Activated T-cell treated with anti-CD3 and anti-CD28 coated beads, Interleukin-2, amount 50 U/mL, for 4 hours (primary cell): ENCODE measurements at regions not wholly inside any gene's neighbourhood (a gene's known extent, or its start where the extent isn't known, plus 50 kb on each side); places are given as distances from the start of the nearest gene placed in this dataset.

Experiments
- ATAC-seq, 2 donors: fragments of 200-7000 bp; cut with Tn5 transposase; one replicate each; pipeline ENCODE4 v1.10.0; 2021
- DNase-seq: peaks from one replicate; pipeline ENCODE4 v3.0.0-alpha.2; 2020
- H3K27me3 Mint-ChIP-seq: one replicate; pipeline ENCODE4 v1.8.0; 2021; ENCODE audit warnings: low read depth, mixed read lengths
- H3K36me3 Mint-ChIP-seq: one replicate; pipeline ENCODE4 v1.8.0; 2022; ENCODE audit warnings: mixed read lengths; ENCODE audit not compliant: insufficient read depth
- H3K4me1 Mint-ChIP-seq: one replicate; pipeline ENCODE4 v1.8.0; 2021; ENCODE audit warnings: low read depth, mixed read lengths
- H3K4me3 Mint-ChIP-seq: one replicate; pipeline ENCODE4 v1.8.0; 2021; ENCODE audit warnings: mild to moderate bottlenecking, moderate library complexity, mixed read lengths
- H3K9me3 Mint-ChIP-seq: one replicate; pipeline ENCODE4 v1.8.0; 2021; ENCODE audit warnings: mixed read lengths

DNA sequence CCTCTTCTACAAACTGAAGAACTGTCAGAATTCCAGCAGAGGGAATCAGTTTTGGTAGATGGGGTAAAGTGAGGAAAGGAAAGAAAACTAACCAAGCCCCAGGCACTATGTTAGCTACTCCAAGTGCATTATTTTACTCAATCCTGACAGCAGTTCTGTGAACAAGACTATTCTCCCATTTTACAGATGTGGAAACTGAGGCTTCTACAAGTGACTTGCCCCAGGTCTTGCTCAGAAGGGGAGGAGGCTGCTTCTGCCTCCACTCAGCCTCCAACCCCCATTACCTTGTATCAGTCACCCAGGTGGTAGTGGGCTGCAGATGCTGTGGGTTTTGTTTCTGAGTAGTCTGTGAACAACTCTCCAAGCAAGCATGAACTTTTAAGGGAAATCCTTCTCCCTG is 315.2 kb upstream of the MAF start:
- H3K36me3 Mint-ChIP-seq, result no peaks in the 10 kb centered on the region
- DNase-seq (no peak), ATAC-seq (no peak)
- H3K9me3 Mint-ChIP-seq, result no peaks in the 10 kb centered on the region
- peaks cover 14% of the 10 kb centered on the region for H3K27me3 Mint-ChIP-seq
- H3K4me1 Mint-ChIP-seq, result no peaks in the 10 kb centered on the region
- no peak overlapping the region for H3K4me3 Mint-ChIP-seq

DNA sequence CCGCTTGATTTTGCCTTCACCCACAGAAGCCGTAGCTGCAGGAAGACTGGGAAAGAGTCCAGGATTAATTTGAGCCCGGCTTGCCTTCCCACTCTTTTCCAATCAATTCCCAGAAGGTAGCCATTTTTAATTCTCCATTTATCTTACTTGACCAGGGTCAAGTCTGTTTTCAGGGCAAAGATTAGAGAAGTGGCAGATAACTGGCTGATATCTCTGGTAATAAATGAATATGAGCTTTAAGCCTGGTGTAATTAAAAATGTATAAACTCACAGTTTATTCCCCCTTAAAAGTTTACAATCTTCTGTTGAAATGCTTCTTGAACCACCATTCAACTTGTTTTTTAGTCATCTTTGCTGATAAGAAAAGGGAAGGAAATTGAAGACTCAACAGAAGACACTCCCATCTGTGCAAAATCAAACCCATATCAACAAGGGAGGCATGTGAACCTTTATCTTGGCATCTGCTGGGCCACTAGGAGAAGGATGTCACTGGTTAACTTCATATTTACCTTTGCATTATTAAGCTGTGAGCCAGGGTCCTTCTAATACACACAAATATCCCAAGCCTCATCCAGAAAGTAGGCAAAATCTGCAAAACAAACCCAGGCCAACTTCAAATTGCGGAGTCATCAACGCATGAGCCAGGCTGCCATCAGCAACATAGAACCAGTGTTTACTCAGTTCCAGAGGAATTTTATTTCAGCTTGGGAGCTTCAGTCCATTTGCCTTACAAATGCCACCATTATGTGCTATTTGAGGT is 314.6 kb upstream of the MAF start:
- ATAC-seq (no peak), DNase-seq (no peak)
- no peaks in the 10 kb centered on the region for H3K4me1 Mint-ChIP-seq
- H3K4me3 Mint-ChIP-seq, result no peak overlapping the region
- no peaks in the 10 kb centered on the region for H3K36me3 Mint-ChIP-seq
- no peaks in the 10 kb centered on the region for H3K9me3 Mint-ChIP-seq
- peaks cover 12% of the 10 kb centered on the region for H3K27me3 Mint-ChIP-seq

DNA sequence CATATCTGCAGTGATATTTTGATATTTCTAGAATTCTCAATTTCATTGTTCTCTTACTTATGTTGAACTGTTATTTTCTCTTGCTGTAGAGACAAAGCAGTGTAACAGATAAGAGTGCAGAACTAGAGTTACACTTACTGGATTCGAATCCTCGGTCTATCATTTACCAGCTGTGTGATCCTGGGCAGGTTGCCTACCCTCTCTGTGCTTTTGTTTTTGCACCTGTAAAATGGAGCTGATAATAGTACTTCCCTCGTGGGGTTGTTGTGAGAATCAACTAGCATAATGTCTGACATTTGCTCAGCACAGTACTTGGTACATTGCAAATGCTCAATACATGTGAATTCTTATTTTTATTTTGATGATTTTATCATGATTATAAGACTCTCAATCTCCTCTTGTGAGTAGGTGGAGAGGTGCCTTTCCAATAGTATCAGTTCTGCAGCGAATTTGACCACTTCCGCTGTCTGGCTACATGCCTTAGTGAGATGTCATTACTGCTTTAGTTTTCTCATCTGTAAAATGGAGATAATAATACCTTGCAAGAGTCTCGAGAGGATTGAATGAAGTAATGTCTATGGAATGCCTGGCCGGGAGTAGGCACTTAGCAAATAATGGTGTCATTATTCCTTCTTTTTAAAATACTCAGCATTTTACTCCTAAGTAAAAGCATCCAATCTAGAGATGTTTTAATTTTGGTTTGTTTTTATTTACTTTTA is 312.2 kb upstream of the MAF start:
- DNase-seq (no peak), ATAC-seq (no peak)
- Mint-ChIP-seq H3K36me3 (no peaks in the 10 kb centered on the region), H3K4me3 (no peak overlapping the region), H3K27me3 (peaks cover 8% of the 10 kb centered on the region), H3K9me3 (no peaks in the 10 kb centered on the region), H3K4me1 (no peaks in the 10 kb centered on the region)

DNA sequence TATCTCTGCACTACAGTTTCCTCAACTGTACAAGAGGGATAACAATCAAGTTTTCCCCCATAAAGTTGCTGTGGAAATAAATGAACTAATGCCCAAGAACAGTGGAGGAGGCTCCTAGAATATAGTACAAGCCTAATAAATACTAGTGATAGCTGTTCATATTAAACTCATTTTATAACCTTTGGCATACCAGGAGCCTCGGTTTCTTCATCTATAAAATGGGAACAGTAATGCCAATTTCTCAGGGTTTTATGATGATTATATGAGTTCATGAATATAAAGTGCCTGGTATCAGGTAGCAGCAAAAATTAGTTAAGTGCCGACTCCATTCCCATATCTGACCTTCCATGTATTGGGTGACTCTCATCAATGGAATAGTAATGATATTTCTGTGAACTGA is 311.1 kb upstream of the MAF start:
- H3K36me3 Mint-ChIP-seq, result no peaks in the 10 kb centered on the region
- peaks cover 10% of the 10 kb centered on the region for H3K27me3 Mint-ChIP-seq
- no peak overlapping the region for H3K4me3 Mint-ChIP-seq
- DNase-seq, result no peak
- ATAC-seq, result no peak
- H3K4me1 Mint-ChIP-seq, result no peaks in the 10 kb centered on the region
- no peaks in the 10 kb centered on the region for H3K9me3 Mint-ChIP-seq

DNA sequence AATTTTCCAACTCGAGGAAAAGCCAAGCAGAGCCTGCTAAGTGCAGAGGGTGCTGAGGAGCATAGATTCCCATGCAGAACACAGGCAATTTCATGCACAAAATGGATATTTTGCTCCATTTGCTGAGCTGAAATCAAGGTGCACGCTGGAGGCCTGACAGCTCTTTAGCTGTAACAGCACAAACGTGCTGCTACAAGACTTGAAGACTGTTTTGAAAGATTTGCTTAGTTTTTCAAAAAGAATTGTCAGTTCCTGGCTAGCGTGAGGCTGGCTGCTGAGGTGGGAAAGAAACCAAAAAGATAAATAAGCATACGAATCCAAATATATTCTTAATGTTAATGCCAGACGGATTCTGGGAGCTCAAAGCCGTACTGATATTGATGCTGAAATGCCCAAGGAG is 309.0 kb upstream of the MAF start:
- no peaks in the 10 kb centered on the region for H3K36me3 Mint-ChIP-seq
- no peaks in the 10 kb centered on the region for H3K9me3 Mint-ChIP-seq
- ATAC-seq (no peak), DNase-seq (no peak)
- H3K4me3 Mint-ChIP-seq, result no peak overlapping the region
- peaks cover 6% of the 10 kb centered on the region for H3K27me3 Mint-ChIP-seq
- H3K4me1 Mint-ChIP-seq, result no peaks in the 10 kb centered on the region

DNA sequence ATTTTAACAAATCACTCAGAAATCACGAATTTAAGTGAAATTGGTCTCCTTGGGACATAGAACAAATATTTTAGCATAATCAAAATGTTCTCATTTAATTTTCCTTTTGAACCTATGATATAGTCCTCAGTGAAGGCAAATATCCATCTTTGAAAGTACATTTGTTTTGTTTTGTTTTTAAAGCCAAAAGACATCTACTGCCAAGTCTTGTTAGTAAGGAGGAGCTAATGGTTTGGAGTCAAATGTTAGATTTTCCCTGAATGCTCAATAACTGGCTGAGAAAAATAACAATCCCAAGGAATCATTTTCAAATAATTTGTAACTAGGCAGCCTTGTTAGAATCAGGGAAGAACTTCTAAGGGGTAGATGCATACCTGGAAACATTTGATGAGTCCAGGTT is 302.9 kb upstream of the MAF start:
- Mint-ChIP-seq H3K36me3 (no peaks in the 10 kb centered on the region), H3K4me1 (no peaks in the 10 kb centered on the region), H3K4me3 (no peak overlapping the region), H3K27me3 (peaks cover 6% of the 10 kb centered on the region), H3K9me3 (no peaks in the 10 kb centered on the region)
- DNase-seq, result no peak
- ATAC-seq, result no peak

DNA sequence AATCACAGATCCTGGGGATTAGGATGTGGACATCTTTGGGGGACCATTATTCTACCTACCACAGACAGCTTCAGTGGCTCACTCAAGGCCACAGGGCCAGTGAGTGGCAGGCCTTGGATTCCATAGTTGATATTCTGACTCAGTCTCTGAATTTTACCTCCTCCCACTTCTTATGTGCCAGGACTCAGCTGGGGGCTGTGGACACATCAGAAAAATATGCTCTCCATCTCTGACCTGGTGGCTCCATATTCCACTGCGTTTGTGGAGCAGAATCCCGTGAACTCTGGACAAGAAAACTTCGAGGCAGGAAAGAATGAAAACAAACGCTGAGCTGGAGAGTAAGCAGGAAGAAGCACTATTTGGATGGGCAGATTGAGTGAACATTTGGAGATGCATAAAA is 301.8 kb upstream of the MAF start:
- Mint-ChIP-seq H3K36me3 (no peaks in the 10 kb centered on the region), H3K4me1 (no peaks in the 10 kb centered on the region), H3K4me3 (no peak overlapping the region), H3K9me3 (no peaks in the 10 kb centered on the region), H3K27me3 (peaks cover 6% of the 10 kb centered on the region)
- DNase-seq, result no peak
- ATAC-seq, result no peak

DNA sequence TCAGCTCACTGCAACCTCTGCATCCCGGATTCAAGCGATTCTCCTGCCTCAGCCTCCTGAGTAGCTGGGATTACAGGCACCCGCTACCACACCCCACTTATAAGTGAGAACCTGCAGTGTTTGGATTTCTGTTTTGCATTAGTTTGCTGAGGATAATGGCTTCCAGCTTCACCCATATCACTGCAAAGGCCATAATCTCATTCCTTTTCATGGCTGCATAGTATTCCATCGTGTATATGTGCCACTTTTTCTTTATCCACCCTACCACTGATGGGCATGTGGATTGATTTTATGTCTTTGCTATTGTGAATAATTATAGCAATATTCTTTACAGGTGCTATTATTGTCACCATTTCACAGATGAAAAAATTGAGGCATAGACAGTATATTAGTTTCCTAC is 301.0 kb upstream of the MAF start:
- Mint-ChIP-seq H3K9me3 (no peaks in the 10 kb centered on the region), H3K4me3 (no peak overlapping the region), H3K36me3 (no peaks in the 10 kb centered on the region), H3K27me3 (peaks cover 5% of the 10 kb centered on the region), H3K4me1 (no peaks in the 10 kb centered on the region)
- DNase-seq, result no peak
- no peak for ATAC-seq

DNA sequence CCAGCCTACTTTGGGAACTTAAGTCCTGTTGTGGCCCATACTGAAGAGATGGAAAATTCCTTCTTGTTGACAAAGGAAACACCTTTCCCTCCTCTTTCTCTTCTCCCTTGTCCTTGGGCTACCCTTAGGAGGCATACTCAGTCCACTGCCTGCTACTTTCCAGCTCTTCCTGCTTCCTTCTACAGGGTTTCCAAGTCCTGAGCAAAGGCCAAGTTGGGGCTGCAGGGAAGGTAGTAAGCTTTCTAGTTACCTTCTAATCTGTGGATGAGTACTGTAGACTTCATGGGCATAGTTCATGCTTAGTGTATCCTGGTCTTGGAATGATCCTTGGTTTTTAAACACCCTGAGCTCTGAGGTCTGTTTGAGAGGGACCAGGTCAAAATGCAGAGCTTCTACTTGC is 299.2 kb upstream of the MAF start:
- Mint-ChIP-seq H3K4me1 (no peaks in the 10 kb centered on the region), H3K27me3 (peaks cover 5% of the 10 kb centered on the region), H3K36me3 (no peaks in the 10 kb centered on the region), H3K9me3 (no peaks in the 10 kb centered on the region), H3K4me3 (no peak overlapping the region)
- DNase-seq (no peak), ATAC-seq (no peak)

DNA sequence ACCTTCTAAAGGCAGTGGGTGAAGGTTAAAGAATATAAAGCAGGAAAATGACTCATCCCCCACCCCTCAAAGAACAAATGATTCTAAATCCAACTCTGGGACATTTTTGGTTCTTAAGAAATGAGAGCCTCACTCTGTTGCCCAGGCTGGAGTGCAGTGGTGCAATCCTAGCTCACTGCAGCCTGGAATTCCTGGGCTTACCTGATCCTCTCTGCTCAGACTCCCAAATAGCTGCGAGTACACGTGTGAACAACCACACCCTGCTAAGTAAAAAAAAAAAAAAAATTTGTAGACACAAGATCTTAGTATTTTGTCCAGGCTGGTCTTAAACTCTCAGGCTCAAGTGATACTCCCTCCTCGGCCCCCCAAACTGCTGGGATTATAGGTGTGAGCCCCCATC is 298.8 kb upstream of the MAF start:
- no peak for ATAC-seq
- no peak for DNase-seq
- H3K4me1 Mint-ChIP-seq, result no peaks in the 10 kb centered on the region
- H3K9me3 Mint-ChIP-seq, result no peaks in the 10 kb centered on the region
- peaks cover 5% of the 10 kb centered on the region for H3K27me3 Mint-ChIP-seq
- no peaks in the 10 kb centered on the region for H3K36me3 Mint-ChIP-seq
- H3K4me3 Mint-ChIP-seq, result no peak overlapping the region

DNA sequence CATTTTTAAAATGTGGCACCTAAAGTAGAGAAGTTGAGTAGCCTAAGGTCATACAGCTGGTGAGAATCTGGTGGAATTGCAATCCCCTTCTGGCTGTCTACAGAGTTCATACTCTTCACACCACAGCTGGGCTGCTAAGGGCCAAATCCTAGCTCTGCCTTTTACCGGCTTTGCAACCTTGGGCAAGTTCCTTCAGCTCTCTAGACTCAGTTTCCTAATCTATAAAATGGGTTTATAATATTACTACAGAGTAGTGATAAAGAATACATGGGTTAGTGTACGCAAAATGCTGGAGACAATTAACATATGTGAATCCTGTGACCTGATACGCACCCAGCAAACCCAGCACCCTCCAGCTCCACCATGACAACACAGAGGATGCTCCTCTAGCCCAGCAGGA is 298.2 kb upstream of the MAF start:
- no peak overlapping the region for H3K4me3 Mint-ChIP-seq
- ATAC-seq, result no peak
- H3K4me1 Mint-ChIP-seq, result no peaks in the 10 kb centered on the region
- no peaks in the 10 kb centered on the region for H3K9me3 Mint-ChIP-seq
- H3K36me3 Mint-ChIP-seq, result no peaks in the 10 kb centered on the region
- H3K27me3 Mint-ChIP-seq, result peaks cover 5% of the 10 kb centered on the region
- no peak for DNase-seq

DNA sequence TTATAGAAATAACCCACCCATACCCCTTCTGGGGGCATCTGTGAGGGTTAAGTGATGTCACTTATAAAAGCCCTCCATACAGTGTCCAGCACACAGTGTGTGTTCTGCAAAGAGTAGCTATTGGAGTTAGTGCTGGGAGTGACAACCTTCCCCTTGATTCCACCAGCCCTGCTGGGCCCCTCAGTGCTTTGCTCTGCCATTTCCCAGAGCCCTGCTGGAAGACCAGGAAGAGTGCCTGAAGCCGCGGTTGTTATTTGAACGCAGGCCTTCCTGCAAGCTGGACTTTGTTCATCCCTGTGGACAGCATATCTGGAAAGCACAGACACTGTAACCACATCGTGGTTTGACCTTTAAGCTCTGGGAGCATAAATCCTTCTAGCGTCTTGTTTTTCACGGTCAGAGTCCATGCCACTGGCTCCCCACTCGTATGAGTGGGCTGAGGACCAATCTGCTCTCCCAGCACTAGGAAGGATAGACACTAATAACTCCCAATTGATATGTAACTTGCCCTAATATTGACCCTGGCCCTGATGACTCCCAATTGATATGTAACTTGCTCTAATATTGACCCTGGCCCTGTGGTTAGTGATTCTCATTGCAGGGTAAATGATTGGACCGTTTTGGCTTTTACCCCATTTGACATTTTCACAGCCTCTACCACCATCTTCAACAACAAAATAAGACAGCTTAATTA is 297.1 kb upstream of the MAF start:
- DNase-seq (no peak), ATAC-seq (no peak)
- Mint-ChIP-seq H3K27me3 (peaks cover 5% of the 10 kb centered on the region), H3K36me3 (no peaks in the 10 kb centered on the region), H3K4me1 (no peaks in the 10 kb centered on the region), H3K9me3 (no peaks in the 10 kb centered on the region), H3K4me3 (no peak overlapping the region)

DNA sequence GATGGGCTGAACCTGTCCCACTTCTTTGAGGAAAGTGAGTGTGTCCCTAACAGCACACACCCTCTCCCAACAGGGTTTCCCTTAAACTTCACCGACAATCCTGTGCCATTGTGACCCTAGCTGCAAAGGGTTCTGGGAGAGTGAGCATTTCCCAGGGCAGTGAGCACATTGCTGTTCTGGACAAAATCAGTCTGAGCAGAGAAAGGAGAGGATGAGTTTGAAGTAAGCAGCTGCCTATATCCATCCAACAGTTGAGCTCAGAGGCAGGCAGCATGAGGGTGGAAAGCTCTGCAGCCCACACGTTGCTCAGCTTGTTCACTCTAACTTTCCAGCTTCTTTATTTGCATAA is 296.5 kb upstream of the MAF start:
- no peaks in the 10 kb centered on the region for H3K27me3 Mint-ChIP-seq
- no peaks in the 10 kb centered on the region for H3K36me3 Mint-ChIP-seq
- no peak for DNase-seq
- no peaks in the 10 kb centered on the region for H3K9me3 Mint-ChIP-seq
- H3K4me1 Mint-ChIP-seq, result no peaks in the 10 kb centered on the region
- ATAC-seq, result no peak
- H3K4me3 Mint-ChIP-seq, result no peak overlapping the region

DNA sequence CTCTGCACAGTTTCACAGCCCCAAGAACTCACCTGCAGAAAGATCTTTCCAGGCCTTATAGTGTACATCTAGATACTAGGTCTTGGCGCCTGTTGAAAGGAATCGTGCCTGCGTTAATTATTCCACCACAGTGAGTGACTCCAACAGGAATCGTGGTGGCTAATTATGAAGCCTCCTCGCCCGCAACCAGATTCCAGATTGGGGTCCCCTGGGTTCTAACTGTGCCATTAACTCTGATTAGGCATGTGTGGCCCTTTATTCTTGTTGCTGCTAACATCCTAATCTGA is 295.3 kb upstream of the MAF start:
- no peaks in the 10 kb centered on the region for H3K27me3 Mint-ChIP-seq

More for the DNA sequence above, 295.3 kb upstream of the MAF start:
- H3K9me3 Mint-ChIP-seq, result no peaks in the 10 kb centered on the region
- H3K4me1 Mint-ChIP-seq, result no peaks in the 10 kb centered on the region
- H3K36me3 Mint-ChIP-seq, result no peaks in the 10 kb centered on the region
- ATAC-seq (no peak), DNase-seq (no peak)
- H3K4me3 Mint-ChIP-seq, result no peak overlapping the region
